HEK293T (cell line): ENCODE measurements at regions not wholly inside any gene's neighbourhood (a gene's known extent, or its start where the extent isn't known, plus 50 kb on each side); places are given as distances from the start of the nearest gene placed in this dataset.

Experiments used
- ELF4 ChIP-seq: fragments of 450-650 bp; IDR thresholded peaks from 2 replicates; pipeline ENCODE4 v1.6.1; 2017; ENCODE audit warnings: antibody characterized with exemption
- FOXA1 ChIP-seq: fragments of 450-650 bp; IDR thresholded peaks from 2 replicates; pipeline ENCODE4 v1.6.1; 2016; ENCODE audit warnings: mild to moderate bottlenecking
- L3MBTL2 ChIP-seq: fragments of 450-650 bp; conservative IDR thresholded peaks from 2 replicates; pipeline ENCODE4 v1.6.1; 2016; ENCODE audit warnings: mild to moderate bottlenecking
- PKNOX1 ChIP-seq: fragments of 450-650 bp; IDR thresholded peaks from 2 replicates; pipeline ENCODE4 v1.6.1; 2016
- SP1 ChIP-seq: fragments of 450-650 bp; IDR thresholded peaks from 2 replicates; pipeline ENCODE4 v1.6.1; 2017
- SUZ12 ChIP-seq: fragments of 450-650 bp; IDR thresholded peaks from 2 replicates; pipeline ENCODE4 v1.6.1; 2016; ENCODE audit warnings: mild to moderate bottlenecking
- TARDBP ChIP-seq: fragments of 450-650 bp; IDR thresholded peaks from 2 replicates; pipeline ENCODE4 v1.6.1; 2016

- no peak for TF ChIP-seq TARDBP
- no peak for TF ChIP-seq L3MBTL2
- no peak for TF ChIP-seq SP1
- no peak for TF ChIP-seq PKNOX1
- TF ChIP-seq SUZ12: no peak
- no peak for TF ChIP-seq FOXA1
- TF ChIP-seq ELF4: no peak
Measured at GRCh38 chr22:46028106-46028991, 51.4 kb upstream of the WNT7B start.
